HCT116 (cell line): ENCODE measurements at regions not wholly inside any gene's neighbourhood (a gene's known extent, or its start where the extent isn't known, plus 50 kb on each side); places are given as distances from the start of the nearest gene placed in this dataset.

Source experiments
- ATAC-seq: fragments of 200-7000 bp; cut with Tn5 transposase; 2 replicates; pipeline ENCODE4 v1.9.1; 2020; ENCODE audit warnings: mild to moderate bottlenecking, moderate library complexity
- BruUV-seq: library from RNA; stranded (reverse); fragments of 400-500 nt; replicated peaks from 2 replicates; lab custom pipeline; 2021; lab: Mats Ljungman, UMichigan
- CTCF ChIA-PET: fragments of 300-600 bp; sonication (Branson Sonifier 250); formaldehyde crosslinking; loops from one replicate; lab custom pipeline; 2021; ENCODE audit warnings: antibody characterized with exemption; lab: Charles Lee
- POLR2A ChIA-PET: fragments of 300-600, 350-600 bp; sonication (Branson Sonifier 250); formaldehyde crosslinking; loops from one replicate; lab custom pipeline; 2021; ENCODE audit warnings: antibody characterized with exemption; lab: Charles Lee
- RAD21 ChIA-PET, 2 experiments: fragments of 300-600 bp; sonication (Branson Sonifier 250); formaldehyde crosslinking; loops; one replicate each; lab custom pipeline; 2023; ENCODE audit warnings: low total read pairs in 2 of 2; ENCODE audit not compliant: uncharacterized antibody in 2 of 2, unreplicated experiment in 2 of 2, low non-redundant PET in 1 of 2; lab: Charles Lee
- DNase-seq: peaks from one replicate; pipeline ENCODE4 v3.0.0-alpha.2; 2010; ENCODE audit warnings: low read depth, low spot score
- H2AFZ ChIP-seq: fragments of 200-600 bp; shearing (Covaris generic), sonication (generic); 2 replicates; pipeline ENCODE4 v1.6.1; 2017; ENCODE audit warnings: low read depth, mixed run types, mixed read lengths, antibody characterized with exemption, low read length; ENCODE audit not compliant: poor library complexity, severe bottlenecking
- H3K27ac ChIP-seq: 2 replicates; pipeline ENCODE4 v1.5.1; 2012; ENCODE audit warnings: low read depth, low read length
- H3K27me3 ChIP-seq: fragments of 200-600 bp; sonication (generic); 2 replicates; pipeline ENCODE4 v1.6.1; 2016; ENCODE audit warnings: mixed run types, low read length, mixed read lengths; ENCODE audit not compliant: insufficient read depth
- H3K36me3 ChIP-seq, 2 experiments: fragments of 200-500 bp in 1 of 2; fragments of 200-600 bp in 1 of 2; sonication (Bioruptor generic) in 1 of 2; sonication (generic) in 1 of 2; 2 replicates each; pipeline versions ENCODE4 v1.5.1 to v1.6.1; 2014 to 2016; ENCODE audit warnings: low read length in 2 of 2, inconsistent platforms in 1 of 2, mixed read lengths in 1 of 2, mixed run types in 1 of 2; ENCODE audit not compliant: insufficient read depth in 2 of 2, control insufficient read depth in 1 of 2
- H3K4me1 ChIP-seq, 2 experiments: fragments of 200-600 bp in 1 of 2; sonication (generic) in 1 of 2; 2 replicates each; pipeline versions ENCODE4 v1.5.1 to v1.6.1; 2012 to 2017; ENCODE audit warnings: low read length in 2 of 2, inconsistent platforms in 1 of 2, mild to moderate bottlenecking in 1 of 2, mixed read lengths in 1 of 2, mixed run types in 1 of 2, moderate library complexity in 1 of 2; ENCODE audit not compliant: insufficient read depth in 2 of 2, control insufficient read depth in 1 of 2
- H3K4me2 ChIP-seq: fragments of 200-600 bp; sonication (generic); 2 replicates; pipeline ENCODE4 v1.6.1; 2017; ENCODE audit warnings: mixed run types, low read length, mixed read lengths
- H3K4me3 ChIP-seq, 2 experiments: fragments of 200-600 bp in 1 of 2; sonication (generic) in 1 of 2; replicated peaks in 1 of 2; 2 replicates each; pipeline ENCODE4 v1.5.1; 2011 to 2016; ENCODE audit warnings: low read length in 2 of 2, control low read depth in 1 of 2, low read depth in 1 of 2, mild to moderate bottlenecking in 1 of 2, mixed read lengths in 1 of 2, mixed run types in 1 of 2
- H3K79me2 ChIP-seq: fragments of 200-600 bp; sonication (generic); 2 replicates; pipeline ENCODE4 v1.6.1; 2017; ENCODE audit warnings: mild to moderate bottlenecking, mixed run types, low read length, moderate library complexity, mixed read lengths; ENCODE audit not compliant: insufficient read depth
- H3K9ac ChIP-seq: fragments of 200-600 bp; sonication (generic); 2 replicates; pipeline ENCODE4 v1.6.1; 2016; ENCODE audit warnings: low read length, mixed read lengths
- H3K9me2 ChIP-seq: fragments of 200-600 bp; sonication (generic), shearing (Covaris generic); 2 replicates; pipeline ENCODE4 v1.6.1; 2017; ENCODE audit warnings: mixed run types, mild to moderate bottlenecking, moderate library complexity; ENCODE audit not compliant: insufficient read depth
- H3K9me3 ChIP-seq, 2 experiments: fragments of 200-500 bp in 1 of 2; fragments of 200-600 bp in 1 of 2; sonication (Bioruptor generic) in 1 of 2; sonication (generic) in 1 of 2; 2 replicates each; pipeline ENCODE4 v1.6.1; 2014 to 2017; ENCODE audit warnings: low read length in 2 of 2, mixed read lengths in 2 of 2, inconsistent platforms in 1 of 2, low read depth in 1 of 2, mild to moderate bottlenecking in 1 of 2, mixed run types in 1 of 2, moderate library complexity in 1 of 2; ENCODE audit not compliant: control insufficient read depth in 1 of 2, insufficient read depth in 1 of 2
- H4K20me1 ChIP-seq: fragments of 200-600 bp; sonication (generic), shearing (Covaris generic); 2 replicates; pipeline ENCODE4 v1.6.1; 2017; ENCODE audit warnings: mixed run types, mild to moderate bottlenecking, moderate library complexity; ENCODE audit not compliant: insufficient read depth
- CBX3 ChIP-seq: IDR thresholded peaks from 2 replicates; pipeline ENCODE4 v1.6.1; 2012; ENCODE audit warnings: low read depth
- CEBPB ChIP-seq: IDR thresholded peaks from 2 replicates; pipeline ENCODE4 v1.6.1; 2012; ENCODE audit warnings: low read depth
- CTCF ChIP-seq, 3 experiments: fragments of 200-600 bp in 1 of 3; sonication (generic) in 1 of 3; IDR thresholded peaks in 2 of 3; conservative IDR thresholded peaks in 1 of 3; 2 replicates each; pipeline ENCODE4 v1.5.1; 2012 to 2017; ENCODE audit warnings: low read depth in 2 of 3, low read length in 2 of 3, antibody characterized with exemption in 1 of 3, borderline replicate concordance in 1 of 3, control low read depth in 1 of 3, mild to moderate bottlenecking in 1 of 3, mixed read lengths in 1 of 3, mixed run types in 1 of 3, moderate library complexity in 1 of 3; ENCODE audit not compliant: insufficient read depth in 1 of 3
- EGR1 ChIP-seq: IDR thresholded peaks from 2 replicates; pipeline ENCODE4 v1.6.1; 2012; ENCODE audit warnings: low read depth
- EZH2phosphoT487 ChIP-seq: fragments of 200-600 bp; IDR thresholded peaks from 2 replicates; pipeline ENCODE4 v1.6.1; 2018; ENCODE audit warnings: antibody characterized with exemption, borderline replicate concordance
- MAX ChIP-seq: IDR thresholded peaks from 2 replicates; pipeline ENCODE4 v1.6.1; 2012
- POLR2A ChIP-seq: IDR thresholded peaks from 2 replicates; pipeline ENCODE4 v1.7.0; 2011; ENCODE audit warnings: borderline replicate concordance; ENCODE audit not compliant: insufficient read depth, insufficient read length; ENCODE audit errors: extremely low read depth
- SIN3A ChIP-seq: IDR thresholded peaks from 2 replicates; pipeline ENCODE4 v1.6.1; 2012; ENCODE audit warnings: low read depth
- TCF7L2 ChIP-seq: IDR thresholded peaks from 2 replicates; pipeline ENCODE4 v1.7.0; 2011; ENCODE audit warnings: borderline replicate concordance, inconsistent platforms; ENCODE audit not compliant: insufficient read depth, insufficient read length; ENCODE audit errors: extremely low read depth
- YY1 ChIP-seq: IDR thresholded peaks from 2 replicates; pipeline ENCODE4 v1.6.1; 2011; ENCODE audit warnings: low read length, low read depth, moderate library complexity, mild to moderate bottlenecking; ENCODE audit not compliant: insufficient replicate concordance; ENCODE audit errors: extremely low read depth
- ZNF274 ChIP-seq: fragments of 200-500 bp; sonication (Bioruptor generic); IDR thresholded peaks from 2 replicates; pipeline ENCODE4 v1.6.1; 2014; ENCODE audit warnings: mild to moderate bottlenecking, low read depth, low read length, inconsistent platforms
- intact Hi-C: fragments of 100-400 bp; cut with micrococcal nuclease; formaldehyde crosslinking; loops from 2 replicates; pipeline ENCODE4 v1.10.0; 2022
- TF ChIP-seq, protein P1 (sequence below): IDR thresholded peaks from 2 replicates; pipeline ENCODE4 v1.6.1; 2012

- no peak overlapping the region for H3K4me2 ChIP-seq
- H3K36me3 ChIP-seq: no peaks in the 10 kb centered on the region
- RAD21 ChIA-PET: no interaction called here
- H2AFZ ChIP-seq: no peak overlapping the region
- BruUV-seq: no TSS peak
- 0 out of 2 replicates have a peak, but pooled peaks cover 8% of the 10 kb centered on the region for H3K27me3 ChIP-seq
- no peaks in the 10 kb centered on the region for H4K20me1 ChIP-seq
- POLR2A ChIA-PET: no interaction called here
- no peaks in the 10 kb centered on the region for H3K4me1 ChIP-seq
- no peak overlapping the region for H3K27ac ChIP-seq
- no peaks in the 10 kb centered on the region for H3K79me2 ChIP-seq
- intact Hi-C loops: no loop called here
- no peak for DNase-seq
- H3K9me3 ChIP-seq: no peaks in the 10 kb centered on the region
- CTCF ChIA-PET: no interaction called here
- H3K9me2 ChIP-seq: no peaks in the 10 kb centered on the region
- no peak overlapping the region for H3K9ac ChIP-seq
- TF ChIP-seq EGR1: no peak
- no peak for TF ChIP-seq CBX3
- no peak for TF ChIP-seq YY1
- no peak for TF ChIP-seq EZH2phosphoT487
- TF ChIP-seq MAX: no peak
- TF ChIP-seq, protein P1, sequence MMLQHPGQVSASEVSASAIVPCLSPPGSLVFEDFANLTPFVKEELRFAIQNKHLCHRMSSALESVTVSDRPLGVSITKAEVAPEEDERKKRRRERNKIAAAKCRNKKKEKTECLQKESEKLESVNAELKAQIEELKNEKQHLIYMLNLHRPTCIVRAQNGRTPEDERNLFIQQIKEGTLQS: no peak
- no peak for TF ChIP-seq SIN3A
- TF ChIP-seq CTCF (IDR thresholded peaks at IDR 0.05 in 2 of 3, conservative IDR thresholded peaks at IDR 0.05 in 1 of 3; ENCODE audit: borderline replicate concordance in 1 of 3, insufficient read depth in 1 of 3, low read depth in 2 of 3, low read length in 2 of 3): no peak
- no peak overlapping the region for H3K4me3 ChIP-seq
- no peak for ATAC-seq
Measured at GRCh38 chr1:213898684-213899083, 89.1 kb upstream of the PROX1 start.

DNA sequence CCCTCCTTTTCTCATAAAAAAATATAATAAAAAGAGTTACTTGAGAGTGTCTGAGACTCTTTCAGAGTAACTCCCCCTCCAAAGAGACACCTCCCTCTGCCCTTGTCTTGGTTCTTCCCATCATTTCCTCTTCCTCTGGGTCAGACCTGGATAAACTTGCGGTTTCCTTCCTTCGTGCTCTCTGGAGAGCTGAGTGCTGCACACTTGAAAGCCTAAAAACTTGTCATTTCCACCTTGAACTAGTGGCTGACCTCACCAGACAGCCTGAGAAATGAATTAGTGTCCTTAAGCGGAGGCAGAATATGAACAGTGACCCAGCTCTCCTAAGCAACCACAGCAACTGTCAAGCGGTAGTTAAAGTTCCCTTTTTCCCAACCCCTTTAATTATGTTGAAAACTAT, 88.4 kb upstream of the PROX1 start:
- BruUV-seq: no TSS peak
- POLR2A ChIA-PET: no interaction called here
- Histone ChIP-seq H3K27me3 (0 out of 2 replicates have a peak, but pooled peaks cover 8% of the 10 kb centered on the region), H2AFZ (no peak overlapping the region), H3K79me2 (no peaks in the 10 kb centered on the region), H3K9ac (no peak overlapping the region), H3K9me3 (no peaks in the 10 kb centered on the region), H3K4me2 (no peak overlapping the region), H3K36me3 (no peaks in the 10 kb centered on the region), H3K9me2 (no peaks in the 10 kb centered on the region), H4K20me1 (no peaks in the 10 kb centered on the region), H3K4me1 (no peaks in the 10 kb centered on the region), H3K4me3 (no peak overlapping the region), H3K27ac (no peak overlapping the region)
- intact Hi-C loops: no loop called here
- RAD21 ChIA-PET: no interaction called here
- no peak for ATAC-seq
- CTCF ChIA-PET: no interaction called here
- DNase-seq: no peak
- TF ChIP-seq TCF7L2 (no peak), CBX3 (no peak), CTCF (IDR thresholded peaks at IDR 0.05 in 2 of 3, conservative IDR thresholded peaks at IDR 0.05 in 1 of 3; ENCODE audit: borderline replicate concordance in 1 of 3, insufficient read depth in 1 of 3, low read depth in 2 of 3, low read length in 2 of 3) (no peak), YY1 (no peak), MAX (no peak), POLR2A (no peak), ZNF274 (no peak), CEBPB (no peak)
- TF ChIP-seq, protein P1: no peak
